GM12878 (cell line): ENCODE measurements at regions not wholly inside any gene's neighbourhood (a gene's known extent, or its start where the extent isn't known, plus 50 kb on each side); places are given as distances from the start of the nearest gene placed in this dataset.

Source experiments
- ATAC-seq: fragments of 200-7000 bp; cut with Tn5 transposase; 3 replicates; pipeline ENCODE4 v1.9.1; 2020; ENCODE audit warnings: mild to moderate bottlenecking, moderate library complexity
- BruUV-seq: library from RNA; stranded (reverse); fragments of 400-500 nt; replicated peaks from 2 replicates; lab custom pipeline; 2021; lab: Mats Ljungman, UMichigan
- CTCF ChIA-PET: fragments of 300-600 bp; sonication (Branson Sonifier 250); formaldehyde crosslinking; extraction: SDS; loops from one replicate; lab custom pipeline; 2021; ENCODE audit warnings: inconsistent platforms; lab: Yijun Ruan, JAX
- POLR2A ChIA-PET: fragments of 350-600 bp; formaldehyde crosslinking; extraction: SDS; loops from one replicate; lab custom pipeline; 2021; ENCODE audit warnings: inconsistent platforms; lab: Charles Lee
- RAD21 ChIA-PET: fragments of 300-600 bp; sonication (Branson Sonifier 250); formaldehyde crosslinking; loops from one replicate; lab custom pipeline; 2023; ENCODE audit warnings: antibody characterized with exemption; ENCODE audit not compliant: unreplicated experiment; lab: Charles Lee
- SMC1A ChIA-PET: fragments of 300-600 bp; sonication (Branson Sonifier 250); formaldehyde crosslinking; loops from one replicate; lab custom pipeline; 2023; ENCODE audit not compliant: unreplicated experiment, uncharacterized antibody; lab: Charles Lee
- DNase-seq: peaks from one replicate; pipeline ENCODE4 v3.0.0-alpha.2; 2011; ENCODE audit warnings: low read depth, low spot score
- FAIRE-seq: peaks from 3 replicates; lab custom pipeline; 2011; peaks lifted over from hg19 to GRCh38; lab: Jason Lieb, UNC
- H2AFZ ChIP-seq: 2 replicates; pipeline ENCODE4 v1.6.0; 2011; ENCODE audit warnings: low read depth, low read length, control low read depth; ENCODE audit not compliant: control insufficient read depth
- H3K27ac ChIP-seq: 2 replicates; pipeline ENCODE4 v1.5.1; 2011; ENCODE audit warnings: control low read depth; ENCODE audit not compliant: control insufficient read depth, insufficient read depth
- H3K27me3 ChIP-seq, 2 experiments: replicated peaks in 1 of 2; 2 replicates each; pipeline versions ENCODE4 v1.6.0 to v1.6.1; 2011; ENCODE audit warnings: low read length in 1 of 2; ENCODE audit not compliant: control insufficient read depth in 2 of 2, insufficient read depth in 2 of 2
- H3K36me3 ChIP-seq, 2 experiments: 2 replicates each; pipeline ENCODE4 v1.5.1; 2011; ENCODE audit warnings: low read length in 1 of 2; ENCODE audit not compliant: control insufficient read depth in 2 of 2, insufficient read depth in 2 of 2
- H3K4me1 ChIP-seq: 2 replicates; pipeline ENCODE4 v1.6.1; 2011; ENCODE audit warnings: mild to moderate bottlenecking, low read length, moderate library complexity, mixed read lengths; ENCODE audit not compliant: control insufficient read depth, insufficient read depth
- H3K4me2 ChIP-seq: 2 replicates; pipeline ENCODE4 v1.6.0; 2011; ENCODE audit warnings: control low read depth; ENCODE audit not compliant: control insufficient read depth, insufficient read depth
- H3K4me3 ChIP-seq: fragments of 200-600 bp; sonication (generic); 2 replicates; pipeline ENCODE4 v1.5.1; 2016
- H3K79me2 ChIP-seq: 2 replicates; pipeline ENCODE4 v1.6.0; 2011; ENCODE audit warnings: low read length; ENCODE audit not compliant: control insufficient read depth, insufficient read depth
- H3K9ac ChIP-seq: 2 replicates; pipeline ENCODE4 v1.8.0; 2011; ENCODE audit warnings: low read length, control low read depth, mixed read lengths; ENCODE audit not compliant: control insufficient read depth, insufficient read depth
- H3K9me3 ChIP-seq: replicated peaks from 3 replicates; pipeline ENCODE4 v1.5.1; 2011; ENCODE audit warnings: mild to moderate bottlenecking, low read length; ENCODE audit not compliant: control insufficient read depth, insufficient read depth
- H4K20me1 ChIP-seq: 2 replicates; pipeline ENCODE4 v1.6.0; 2011; ENCODE audit not compliant: control insufficient read depth, insufficient read depth
- BHLHE40 ChIP-seq, 2 experiments: fragments of 450-650 bp in 1 of 2; IDR thresholded peaks; 2 replicates each; pipeline ENCODE4 v1.6.1; 2011 to 2017; ENCODE audit warnings: low read depth in 2 of 2, borderline replicate concordance in 1 of 2, improper control_type of control experiment in 1 of 2, low read length in 1 of 2, mild to moderate bottlenecking in 1 of 2
- HDAC6 ChIP-seq: fragments of 200-600 bp; sonication (generic); IDR thresholded peaks from one replicate; pipeline ENCODE4 v1.8.0; 2017; ENCODE audit warnings: antibody characterized with exemption; ENCODE audit not compliant: unreplicated experiment
- IRF4 ChIP-seq: IDR thresholded peaks from 2 replicates; pipeline ENCODE4 v1.6.1; 2011; ENCODE audit warnings: low read depth, low read length
- NFYB ChIP-seq: IDR thresholded peaks from 2 replicates; pipeline ENCODE4 v1.6.1; 2011; ENCODE audit warnings: low read depth, mild to moderate bottlenecking, low read length, improper control_type of control experiment, moderate library complexity; ENCODE audit not compliant: insufficient read depth
- NR2C1 ChIP-seq: fragments of 450-650 bp; IDR thresholded peaks from 2 replicates; pipeline ENCODE4 v1.6.1; 2017; ENCODE audit warnings: antibody characterized with exemption, mild to moderate bottlenecking, moderate library complexity
- PAX5 ChIP-seq: IDR thresholded peaks from 2 replicates; pipeline ENCODE4 v1.6.1; 2011; ENCODE audit warnings: low read depth, low read length, borderline replicate concordance
- RBBP5 ChIP-seq: fragments of 200-600 bp; sonication (generic); conservative IDR thresholded peaks from 2 replicates; pipeline ENCODE4 v1.6.1; 2016
- RCOR1 ChIP-seq: conservative IDR thresholded peaks from 2 replicates; pipeline ENCODE4 v1.6.1; 2012; ENCODE audit warnings: low read depth, low read length, improper control_type of control experiment
- RELB ChIP-seq: fragments of 450-650 bp; IDR thresholded peaks from 2 replicates; pipeline ENCODE4 v1.6.1; 2017; ENCODE audit warnings: low read depth, mild to moderate bottlenecking, moderate library complexity
- RFX5 ChIP-seq: IDR thresholded peaks from 2 replicates; pipeline ENCODE4 v1.6.1; 2011; ENCODE audit warnings: low read depth, low read length, improper control_type of control experiment
- STAT1 ChIP-seq: fragments of 450-650 bp; conservative IDR thresholded peaks from 2 replicates; pipeline ENCODE4 v1.6.1; 2014; ENCODE audit warnings: antibody characterized with exemption, mild to moderate bottlenecking
- SUZ12 ChIP-seq: fragments of 200-600 bp; sonication (generic); IDR thresholded peaks from one replicate; pipeline ENCODE4 v1.6.1; 2018; ENCODE audit warnings: antibody characterized with exemption, mild to moderate bottlenecking; ENCODE audit not compliant: unreplicated experiment
- WRNIP1 ChIP-seq: IDR thresholded peaks from 2 replicates; pipeline ENCODE4 v1.6.1; 2011; ENCODE audit warnings: low read depth, low read length, improper control_type of control experiment, borderline replicate concordance
- YBX1 ChIP-seq: fragments of 450-650 bp; IDR thresholded peaks from 2 replicates; pipeline ENCODE4 v1.6.1; 2016; ENCODE audit warnings: antibody characterized with exemption
- ZBTB40 ChIP-seq: fragments of 450-650 bp; IDR thresholded peaks from 2 replicates; pipeline ENCODE4 v1.6.1; 2016; ENCODE audit warnings: mild to moderate bottlenecking, moderate library complexity, borderline replicate concordance
- ZNF384 ChIP-seq: IDR thresholded peaks from 2 replicates; pipeline ENCODE4 v1.6.1; 2012; ENCODE audit warnings: low read depth, mild to moderate bottlenecking, low read length, improper control_type of control experiment, borderline replicate concordance
- WGBS: methylation state at CpG from one replicate; pipeline ENCODE4 v1.1.6; 2016; ENCODE audit warnings: low lambda C conversion rate; ENCODE audit not compliant: insufficient replicate concordance, insufficient coverage; ENCODE audit errors: missing lambda C conversion rate; 5-methylcytosine and 5-hydroxymethylcytosine counted together
- in situ Hi-C: fragments of 300-500 bp; cut with MboI; formaldehyde crosslinking; loops from 9 replicates; pipeline ENCODE4 v1.14.3; 2018; ENCODE audit warnings: mixed read lengths
- intact Hi-C: fragments of 100-400 bp; cut with micrococcal nuclease; formaldehyde crosslinking; loops from one replicate; pipeline ENCODE4 v1.14.2; 2022; ENCODE audit not compliant: unreplicated experiment

DNA sequence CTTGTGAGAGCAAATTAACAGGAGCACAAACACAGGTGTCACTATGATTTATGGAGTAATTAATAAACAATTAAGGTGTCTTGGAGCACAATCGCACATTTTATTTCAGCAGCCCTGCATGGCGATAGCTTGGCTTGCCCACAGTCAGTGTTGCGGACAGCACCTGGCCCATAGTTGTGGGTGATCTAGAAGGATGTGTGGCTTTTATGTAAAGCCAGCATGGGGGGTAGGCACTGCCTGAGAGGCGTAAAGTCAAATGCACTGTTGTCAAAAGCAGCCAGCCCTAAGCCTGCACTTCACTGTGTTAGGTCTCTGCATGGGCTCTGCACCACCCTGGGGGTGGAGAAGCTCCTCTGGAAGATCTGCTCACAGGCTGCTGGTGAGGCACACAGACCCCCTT, 177.4 kb upstream of the PPP2R3A start (continued):
- TF ChIP-seq RCOR1 (no peak), RBBP5 (no peak), WRNIP1 (no peak), RFX5 (no peak), PAX5 (no peak), HDAC6 (no peak)

- intact Hi-C loops: no loop called here
- Histone ChIP-seq H3K36me3 (no peaks in the 10 kb centered on the region), H3K27me3 (no peaks in the 10 kb centered on the region), H3K79me2 (no peaks in the 10 kb centered on the region), H2AFZ (no peak overlapping the region), H3K4me2 (no peak overlapping the region), H3K4me3 (no peak overlapping the region), H3K27ac (no peak overlapping the region), H3K9ac (no peak overlapping the region), H3K4me1 (no peaks in the 10 kb centered on the region), H3K9me3 (no peaks in the 10 kb centered on the region), H4K20me1 (no peaks in the 10 kb centered on the region)
- 43% methylated on average over 2 of the region's 2 CpGs for WGBS
- ChIA-PET RAD21 (no interaction called here), POLR2A (no interaction called here), CTCF (no interaction called here), SMC1A (no interaction called here)
- TF ChIP-seq ZBTB40 (no peak), NFYB (no peak), BHLHE40 (IDR thresholded peaks at IDR 0.05; ENCODE audit: borderline replicate concordance in 1 of 2, low read depth in 2 of 2, low read length in 1 of 2) (no peak), ZNF384 (no peak), SUZ12 (no peak), YBX1 (no peak), NR2C1 (no peak), STAT1 (no peak), RELB (no peak), IRF4 (no peak)
- in situ Hi-C loops: no loop called here
- ATAC-seq (no peak), DNase-seq (no peak), FAIRE-seq (no peak)
- no TSS peak for BruUV-seq
These were observed 176.6 kb upstream of the PPP2R3A start for GRCh38 chr3:135788978-135789377.
